HFF-Myc (cell line): ENCODE measurements at regions not wholly inside any gene's neighbourhood (a gene's known extent, or its start where the extent isn't known, plus 50 kb on each side); places are given as distances from the start of the nearest gene placed in this dataset.

Experiments
- DNase-seq: peaks from one replicate; pipeline ENCODE4 v3.0.0-alpha.2; 2011; ENCODE audit warnings: low read depth; ENCODE audit errors: extremely low read depth
- H3K4me3 ChIP-seq: replicated peaks from 2 replicates; pipeline ENCODE4 v1.5.1; 2011; ENCODE audit warnings: low read depth, mild to moderate bottlenecking, control low read depth, low read length
- TF ChIP-seq, protein P1 (sequence below): IDR thresholded peaks from 2 replicates; pipeline ENCODE4 v1.5.1; 2012; ENCODE audit warnings: mild to moderate bottlenecking, low read depth, low read length, control low read depth; ENCODE audit errors: missing control alignments

DNA sequence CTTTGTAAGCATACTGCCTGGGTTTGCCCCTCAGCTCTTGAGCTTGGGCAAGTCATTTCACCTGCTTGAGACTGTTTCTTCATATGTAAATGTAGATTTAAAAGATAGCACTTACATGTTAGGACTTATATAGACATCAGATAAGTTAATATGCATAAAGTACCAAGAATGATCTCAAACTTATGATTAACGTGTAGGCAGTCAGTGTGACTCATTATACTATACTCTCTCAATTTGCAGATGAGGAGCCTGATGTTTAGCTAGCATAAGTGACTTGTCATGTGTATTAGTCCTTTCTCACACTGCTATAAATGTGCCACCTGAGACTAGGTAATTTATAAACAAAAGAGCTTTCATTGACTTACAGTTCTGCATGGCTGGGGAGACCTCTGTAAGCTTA lies 690.5 kb downstream of the KCNJ2 start:
- no peak for DNase-seq
- no peak overlapping the region for H3K4me3 ChIP-seq
- TF ChIP-seq, protein P1, sequence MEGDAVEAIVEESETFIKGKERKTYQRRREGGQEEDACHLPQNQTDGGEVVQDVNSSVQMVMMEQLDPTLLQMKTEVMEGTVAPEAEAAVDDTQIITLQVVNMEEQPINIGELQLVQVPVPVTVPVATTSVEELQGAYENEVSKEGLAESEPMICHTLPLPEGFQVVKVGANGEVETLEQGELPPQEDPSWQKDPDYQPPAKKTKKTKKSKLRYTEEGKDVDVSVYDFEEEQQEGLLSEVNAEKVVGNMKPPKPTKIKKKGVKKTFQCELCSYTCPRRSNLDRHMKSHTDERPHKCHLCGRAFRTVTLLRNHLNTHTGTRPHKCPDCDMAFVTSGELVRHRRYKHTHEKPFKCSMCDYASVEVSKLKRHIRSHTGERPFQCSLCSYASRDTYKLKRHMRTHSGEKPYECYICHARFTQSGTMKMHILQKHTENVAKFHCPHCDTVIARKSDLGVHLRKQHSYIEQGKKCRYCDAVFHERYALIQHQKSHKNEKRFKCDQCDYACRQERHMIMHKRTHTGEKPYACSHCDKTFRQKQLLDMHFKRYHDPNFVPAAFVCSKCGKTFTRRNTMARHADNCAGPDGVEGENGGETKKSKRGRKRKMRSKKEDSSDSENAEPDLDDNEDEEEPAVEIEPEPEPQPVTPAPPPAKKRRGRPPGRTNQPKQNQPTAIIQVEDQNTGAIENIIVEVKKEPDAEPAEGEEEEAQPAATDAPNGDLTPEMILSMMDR = no peak

DNA sequence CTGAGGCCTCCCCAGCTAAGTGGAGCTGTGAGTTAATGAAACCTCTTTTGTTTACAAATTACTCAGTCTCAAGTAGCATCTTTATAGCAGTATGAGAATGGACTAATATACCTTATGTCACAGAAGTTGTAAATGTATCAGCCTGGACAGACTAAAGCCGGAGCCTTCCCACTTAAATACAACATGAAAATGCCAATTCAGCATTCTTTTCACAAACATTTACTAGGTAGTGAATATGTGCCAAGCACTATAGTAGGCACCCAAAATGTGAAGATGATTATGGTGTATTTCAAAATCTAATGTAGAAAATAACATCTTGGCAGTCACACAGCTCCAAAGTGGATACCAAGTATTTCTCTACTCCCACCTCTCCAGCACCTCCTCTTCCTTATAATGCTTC lies 693.0 kb downstream of the KCNJ2 start:
- TF ChIP-seq, protein P1 = no peak
- no peak overlapping the region for H3K4me3 ChIP-seq
- DNase-seq = no peak

DNA sequence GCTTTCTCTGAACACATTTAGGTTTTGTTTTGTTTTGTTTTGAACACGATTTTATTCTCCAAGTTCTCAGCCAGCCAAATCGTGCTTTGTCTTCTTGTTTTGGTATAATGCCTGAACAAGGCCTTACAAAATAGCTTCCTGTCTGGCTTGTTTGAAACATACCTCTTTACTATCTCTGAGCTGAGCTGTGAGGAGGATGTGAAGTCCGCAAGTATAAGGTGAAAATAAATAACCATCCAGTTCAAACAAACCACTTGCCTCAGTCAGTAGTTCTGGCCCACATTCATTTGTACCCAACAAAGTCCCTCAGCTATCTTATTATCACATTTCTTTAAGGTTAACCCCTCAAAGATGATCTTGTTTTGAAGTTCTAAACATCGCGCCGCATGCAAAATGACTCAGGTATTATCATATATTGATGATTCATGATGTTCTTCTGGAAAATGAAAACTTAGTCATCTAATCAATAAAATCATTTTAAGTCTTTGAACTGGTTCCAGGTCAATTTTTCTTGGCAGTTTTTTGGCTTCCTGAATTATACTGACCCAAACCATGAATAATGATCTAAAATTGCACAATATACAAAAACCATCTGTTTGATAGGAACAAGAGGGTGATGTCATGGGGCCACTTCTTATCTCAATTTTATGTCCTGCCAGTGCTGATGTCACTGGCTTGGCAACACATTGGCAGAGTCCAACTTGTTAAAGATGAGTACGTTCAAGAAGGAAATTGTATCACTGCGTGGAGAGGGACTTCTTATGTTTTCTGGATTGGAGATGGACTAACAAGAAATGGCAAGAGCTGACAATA lies 694.3 kb downstream of the KCNJ2 start:
- DNase-seq = no peak
- TF ChIP-seq, protein P1 = no peak

DNA sequence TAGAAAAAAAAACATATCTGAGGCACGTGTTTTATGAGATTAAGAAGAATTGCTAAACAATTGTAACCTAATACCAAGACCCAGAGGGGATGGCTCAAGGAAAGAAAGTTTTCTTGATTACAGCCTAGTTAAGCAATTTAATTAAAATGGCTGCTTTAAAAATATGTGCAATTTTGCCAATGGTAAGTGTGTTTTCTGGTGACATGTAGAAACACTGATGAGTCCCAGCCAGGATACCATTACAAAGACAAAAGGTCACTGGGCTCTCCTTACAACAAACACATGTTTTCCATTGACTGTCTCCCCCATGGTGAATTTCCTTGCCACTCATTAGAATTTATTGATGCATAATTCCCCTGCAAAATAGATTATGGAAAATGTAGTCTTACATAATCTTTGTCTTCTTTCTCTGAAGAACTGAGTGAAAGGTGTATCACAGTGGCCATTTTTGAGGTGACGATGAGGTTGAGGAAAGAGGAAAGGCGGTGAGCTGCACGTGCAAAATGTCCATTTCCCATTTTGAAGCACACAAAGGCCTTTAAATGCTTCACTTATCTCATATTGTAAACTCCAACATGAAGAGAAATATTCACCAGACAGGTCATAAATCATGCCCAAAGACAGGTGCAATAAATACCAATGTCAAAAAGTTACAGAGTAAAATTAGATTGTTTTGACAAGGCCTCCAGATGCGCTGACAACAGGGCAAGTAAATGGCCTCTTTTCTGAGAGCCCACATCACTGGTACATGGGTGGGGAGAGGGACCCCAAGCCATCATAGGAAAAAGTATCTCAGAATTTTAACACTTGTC lies 696.9 kb downstream of the KCNJ2 start:
- H3K4me3 ChIP-seq = no peak overlapping the region
- DNase-seq = no peak
- TF ChIP-seq, protein P1 = no peak

More for the DNA sequence above, 694.3 kb downstream of the KCNJ2 start:
- no peak overlapping the region for H3K4me3 ChIP-seq

DNA sequence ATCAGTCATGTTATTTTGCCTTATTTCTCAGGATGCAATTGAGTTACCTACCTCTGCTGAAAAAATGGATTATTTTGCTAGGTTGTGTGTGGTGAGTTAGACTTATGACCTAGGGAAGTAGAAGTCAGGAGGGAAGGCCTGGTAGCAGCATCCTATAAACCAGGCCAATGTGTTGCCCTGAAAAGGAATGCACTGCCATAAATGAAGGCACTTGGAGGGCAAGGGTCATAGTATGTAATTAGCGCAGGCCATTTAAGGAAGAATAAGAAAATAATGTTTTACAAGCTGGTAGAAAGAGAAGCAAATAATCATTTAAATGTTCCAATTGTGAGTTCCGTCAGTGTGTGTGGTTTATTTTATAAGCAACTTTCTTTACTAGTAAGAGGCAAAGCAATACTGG lies 698.8 kb downstream of the KCNJ2 start:
- no peak for DNase-seq
- TF ChIP-seq, protein P1 = no peak
- H3K4me3 ChIP-seq = no peak overlapping the region

DNA sequence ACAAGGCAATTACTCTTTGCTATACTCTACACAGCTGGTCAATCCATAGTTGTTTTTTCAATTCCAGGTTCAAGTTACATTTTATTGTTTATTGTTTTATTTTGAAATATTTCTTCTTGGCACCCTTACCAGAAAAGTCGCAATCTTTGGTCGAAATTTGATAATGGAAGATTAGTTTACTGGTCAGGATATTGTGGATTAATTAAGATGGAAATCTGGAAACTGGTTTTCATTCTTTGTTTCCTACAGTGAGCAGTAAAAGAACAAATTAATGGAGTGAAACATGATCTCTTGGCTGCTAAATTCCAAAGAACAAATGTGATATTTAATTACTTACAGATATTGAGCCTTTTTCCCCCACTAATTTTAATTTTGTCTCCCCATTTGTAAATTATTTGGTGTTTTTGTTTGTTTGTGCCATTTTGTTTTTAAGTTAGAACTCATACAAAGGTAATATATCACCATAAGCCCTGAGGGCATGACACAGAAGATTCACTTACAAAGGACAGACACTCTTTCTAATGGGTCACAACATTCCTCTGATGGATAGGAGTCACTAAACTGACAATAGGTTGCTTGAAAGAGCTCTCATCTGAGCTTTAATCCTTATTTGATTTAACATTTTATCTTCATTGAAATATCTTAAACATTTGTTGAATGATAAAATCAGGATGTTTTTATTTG lies 700.2 kb downstream of the KCNJ2 start:
- TF ChIP-seq, protein P1 = no peak

More for the DNA sequence above, 700.2 kb downstream of the KCNJ2 start:
- no peak for DNase-seq
- no peak overlapping the region for H3K4me3 ChIP-seq
